RWPE2 (cell line): ENCODE measurements at regions not wholly inside any gene's neighbourhood (a gene's known extent, or its start where the extent isn't known, plus 50 kb on each side); places are given as distances from the start of the nearest gene placed in this dataset.

Source experiments
- ATAC-seq: fragments of 200-7000 bp; cut with Tn5 transposase; 3 replicates; pipeline ENCODE4 v1.9.1; 2021; ENCODE audit warnings: low read depth
- DNase-seq: peaks from one replicate; pipeline ENCODE4 v3.0.0-alpha.2; 2020; ENCODE audit warnings: low spot score
- H3K27ac ChIP-seq: fragments of 450-650 bp; 2 replicates; pipeline ENCODE4 v1.5.1; 2017; ENCODE audit warnings: mild to moderate bottlenecking; ENCODE audit not compliant: poor library complexity, severe bottlenecking
- H3K27me3 ChIP-seq: fragments of 250-450 bp; sonication (Bioruptor Pico); 2 replicates; pipeline ENCODE4 v1.5.1; 2021; ENCODE audit warnings: mild to moderate bottlenecking, moderate library complexity; ENCODE audit not compliant: insufficient read depth, poor library complexity, severe bottlenecking
- H3K36me3 ChIP-seq: fragments of 250-450 bp; sonication (Bioruptor Pico); 2 replicates; pipeline ENCODE4 v1.5.1; 2020; ENCODE audit warnings: low read depth, mild to moderate bottlenecking, moderate library complexity
- H3K4me1 ChIP-seq: fragments of 250-450 bp; sonication (Bioruptor Pico); 2 replicates; pipeline ENCODE4 v1.5.1; 2021; ENCODE audit warnings: mild to moderate bottlenecking, moderate library complexity; ENCODE audit not compliant: insufficient read depth, poor library complexity, severe bottlenecking
- H3K4me3 ChIP-seq: fragments of 250-450 bp; sonication (Bioruptor Pico); 2 replicates; pipeline ENCODE4 v1.5.1; 2021; ENCODE audit warnings: mild to moderate bottlenecking, moderate library complexity; ENCODE audit not compliant: severe bottlenecking
- H3K9me3 ChIP-seq: fragments of 250-450 bp; sonication (Bioruptor Pico); 2 replicates; pipeline ENCODE4 v1.5.1; 2021; ENCODE audit warnings: mild to moderate bottlenecking, moderate library complexity; ENCODE audit not compliant: severe bottlenecking
- TF ChIP-seq, protein P1 (sequence below): fragments of 450-650 bp; IDR thresholded peaks from one replicate; pipeline ENCODE4 v1.5.1; 2017; ENCODE audit warnings: mild to moderate bottlenecking, moderate library complexity; ENCODE audit not compliant: poor library complexity, severe bottlenecking

DNA sequence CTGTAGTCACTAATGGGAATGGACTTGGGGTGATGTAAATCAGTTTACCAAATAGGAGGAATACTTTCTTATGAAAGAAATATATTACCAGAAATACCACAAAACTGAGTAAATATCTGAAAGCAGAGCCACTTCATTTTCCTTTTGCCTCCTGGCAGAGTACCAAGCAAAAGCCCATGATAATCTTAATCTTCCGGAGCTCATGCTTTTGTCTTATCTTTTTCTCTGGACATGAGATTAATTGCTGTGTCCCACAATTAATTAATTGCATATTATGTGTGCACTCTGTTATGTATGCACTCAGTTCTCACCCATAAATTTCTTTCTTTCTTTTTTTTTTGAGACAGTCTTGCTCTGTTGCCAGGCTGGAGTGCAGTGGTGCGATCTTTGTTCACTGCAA, 94.1 kb upstream of the PDE4B start:
- H3K36me3 ChIP-seq, result no peaks in the 10 kb centered on the region
- DNase-seq (no peak), ATAC-seq (no peak)
- TF ChIP-seq, protein P1, sequence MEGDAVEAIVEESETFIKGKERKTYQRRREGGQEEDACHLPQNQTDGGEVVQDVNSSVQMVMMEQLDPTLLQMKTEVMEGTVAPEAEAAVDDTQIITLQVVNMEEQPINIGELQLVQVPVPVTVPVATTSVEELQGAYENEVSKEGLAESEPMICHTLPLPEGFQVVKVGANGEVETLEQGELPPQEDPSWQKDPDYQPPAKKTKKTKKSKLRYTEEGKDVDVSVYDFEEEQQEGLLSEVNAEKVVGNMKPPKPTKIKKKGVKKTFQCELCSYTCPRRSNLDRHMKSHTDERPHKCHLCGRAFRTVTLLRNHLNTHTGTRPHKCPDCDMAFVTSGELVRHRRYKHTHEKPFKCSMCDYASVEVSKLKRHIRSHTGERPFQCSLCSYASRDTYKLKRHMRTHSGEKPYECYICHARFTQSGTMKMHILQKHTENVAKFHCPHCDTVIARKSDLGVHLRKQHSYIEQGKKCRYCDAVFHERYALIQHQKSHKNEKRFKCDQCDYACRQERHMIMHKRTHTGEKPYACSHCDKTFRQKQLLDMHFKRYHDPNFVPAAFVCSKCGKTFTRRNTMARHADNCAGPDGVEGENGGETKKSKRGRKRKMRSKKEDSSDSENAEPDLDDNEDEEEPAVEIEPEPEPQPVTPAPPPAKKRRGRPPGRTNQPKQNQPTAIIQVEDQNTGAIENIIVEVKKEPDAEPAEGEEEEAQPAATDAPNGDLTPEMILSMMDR, result no peak
- H3K4me1 ChIP-seq, result no peaks in the 10 kb centered on the region
- H3K27ac ChIP-seq, result no peak overlapping the region
- no peaks in the 10 kb centered on the region for H3K9me3 ChIP-seq
- H3K27me3 ChIP-seq, result peaks cover 6% of the 10 kb centered on the region
- H3K4me3 ChIP-seq, result no peak overlapping the region

DNA sequence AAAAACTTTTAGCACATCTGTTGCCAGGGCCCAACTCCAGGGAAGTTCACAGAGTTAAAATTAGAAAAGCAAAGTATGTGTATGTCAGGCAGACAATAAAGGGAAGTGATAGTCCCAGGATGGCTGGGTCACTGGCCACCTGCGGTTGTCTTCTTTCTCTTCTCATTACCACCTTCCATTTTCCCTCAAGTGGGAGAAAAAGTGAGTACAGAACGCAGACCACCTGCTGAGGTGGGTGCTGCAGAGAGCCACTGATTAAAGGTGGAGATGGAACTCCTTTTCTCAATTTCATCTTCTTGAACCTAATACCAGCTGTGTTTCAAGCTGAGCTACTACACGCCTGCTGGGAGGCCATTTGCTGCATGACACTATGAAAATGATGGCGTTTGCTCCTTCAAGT, 88.8 kb upstream of the PDE4B start:
- Histone ChIP-seq H3K27ac (no peak overlapping the region), H3K36me3 (no peaks in the 10 kb centered on the region), H3K4me1 (no peaks in the 10 kb centered on the region), H3K9me3 (no peaks in the 10 kb centered on the region), H3K27me3 (peaks cover 6% of the 10 kb centered on the region), H3K4me3 (no peak overlapping the region)
- TF ChIP-seq, protein P1, result no peak
- DNase-seq (no peak), ATAC-seq (no peak)

DNA sequence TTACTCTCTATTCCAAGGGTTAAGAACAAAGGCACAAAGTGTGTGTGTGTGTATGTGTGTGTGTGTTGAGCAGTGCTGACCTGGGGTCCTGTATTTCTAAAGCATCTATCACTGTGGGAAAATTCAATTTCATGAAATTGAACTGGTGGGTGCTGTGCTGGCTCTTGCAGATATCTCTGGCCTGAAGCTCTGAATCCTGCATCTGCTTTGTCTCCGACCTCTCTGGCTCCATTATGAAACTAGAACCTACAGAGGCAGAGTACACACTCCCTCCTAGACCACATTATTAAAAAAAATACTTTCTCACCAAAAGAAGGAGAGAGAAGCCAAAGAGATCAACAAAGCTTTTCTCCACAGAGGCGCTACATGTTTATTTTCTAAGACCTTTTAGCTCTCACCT, 88.4 kb upstream of the PDE4B start:
- Histone ChIP-seq H3K9me3 (no peaks in the 10 kb centered on the region), H3K4me3 (no peak overlapping the region), H3K27me3 (peaks cover 4% of the 10 kb centered on the region), H3K36me3 (no peaks in the 10 kb centered on the region), H3K27ac (no peak overlapping the region), H3K4me1 (no peaks in the 10 kb centered on the region)
- ATAC-seq (no peak), DNase-seq (no peak)
- TF ChIP-seq, protein P1, result no peak

DNA sequence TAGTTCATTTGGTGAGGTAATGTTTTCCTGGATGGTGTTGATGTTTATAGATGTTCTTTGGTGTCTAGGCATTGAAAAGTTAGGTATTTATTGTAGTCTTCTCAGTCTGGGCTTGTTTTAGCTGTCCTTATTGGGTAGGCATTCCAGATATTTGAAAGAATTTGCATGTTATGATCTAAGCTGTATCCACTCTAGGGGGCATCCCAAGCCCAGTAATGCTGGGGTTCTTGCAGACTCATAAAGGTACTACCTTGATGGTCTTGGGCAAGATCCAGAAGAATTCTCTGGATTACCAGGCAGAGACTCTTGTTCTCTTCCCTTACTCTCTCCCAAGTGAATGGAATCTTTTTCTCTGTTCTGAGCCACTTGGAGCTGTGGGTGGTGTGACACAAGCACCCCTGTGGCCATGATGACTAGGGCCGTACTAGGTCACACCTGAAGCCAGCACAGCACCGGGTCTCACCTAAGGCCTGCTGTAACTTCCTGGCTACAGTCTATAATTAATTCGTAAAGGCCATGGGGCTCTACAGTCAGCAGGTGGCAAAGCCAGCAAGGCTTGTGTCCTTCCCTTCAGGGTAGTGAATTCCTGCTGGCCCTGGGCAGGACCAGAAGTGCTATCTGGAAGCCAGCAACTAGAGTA, 74.8 kb upstream of the PDE4B start:
- TF ChIP-seq, protein P1, result no peak
- no peak overlapping the region for H3K4me3 ChIP-seq
- no peak overlapping the region for H3K27ac ChIP-seq
- ATAC-seq (peak; percentile 33; the same call in 1 of the 3 replicates), DNase-seq (no peak)
- no peaks in the 10 kb centered on the region for H3K9me3 ChIP-seq
- H3K27me3 ChIP-seq, result peaks cover 2% of the 10 kb centered on the region
- no peaks in the 10 kb centered on the region for H3K36me3 ChIP-seq
- H3K4me1 ChIP-seq, result no peaks in the 10 kb centered on the region

DNA sequence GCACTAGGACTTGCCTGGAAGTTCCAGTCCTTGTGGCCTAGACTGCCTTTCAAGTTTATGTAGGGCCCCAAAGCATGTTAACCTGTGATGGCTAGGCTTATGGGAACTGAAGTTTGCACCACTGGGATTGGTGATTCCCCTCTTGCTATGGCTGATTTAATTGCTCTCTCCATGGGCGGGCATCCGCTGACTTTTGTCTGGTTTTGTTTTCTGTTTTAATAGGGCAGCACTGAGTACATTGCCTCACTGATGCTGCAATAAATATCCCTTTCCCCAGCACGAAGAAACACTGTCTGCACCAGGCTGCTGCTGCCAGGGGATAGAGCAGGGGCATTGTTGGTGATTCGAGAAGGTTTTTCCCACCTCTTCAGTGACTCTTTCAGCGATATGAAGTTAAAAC, 73.3 kb upstream of the PDE4B start:
- Histone ChIP-seq H3K9me3 (no peaks in the 10 kb centered on the region), H3K27ac (no peak overlapping the region), H3K4me3 (no peak overlapping the region), H3K36me3 (no peaks in the 10 kb centered on the region), H3K27me3 (peaks cover 2% of the 10 kb centered on the region), H3K4me1 (no peaks in the 10 kb centered on the region)
- TF ChIP-seq, protein P1, result no peak
- DNase-seq (no peak), ATAC-seq (no peak)
